Adipocyte (in vitro differentiated cells): ENCODE measurements at regions not wholly inside any gene's neighbourhood (a gene's known extent, or its start where the extent isn't known, plus 50 kb on each side); places are given as distances from the start of the nearest gene placed in this dataset.

Experiments
- DNase-seq: peaks from one replicate; pipeline ENCODE4 v3.0.0-alpha.2; 2015; ENCODE audit warnings: low read depth
- H3K27me3 ChIP-seq: replicated peaks from 2 replicates; pipeline ENCODE4 v1.7.0; 2013; ENCODE audit warnings: mild to moderate bottlenecking, low read length, moderate library complexity; ENCODE audit not compliant: control insufficient read depth, insufficient read depth
- H3K36me3 ChIP-seq: 2 replicates; pipeline ENCODE4 v1.7.0; 2013; ENCODE audit warnings: low read length, mild to moderate bottlenecking, moderate library complexity; ENCODE audit not compliant: control insufficient read depth, insufficient read depth, severe bottlenecking
- H3K4me1 ChIP-seq: 2 replicates; pipeline ENCODE4 v1.7.0; 2013; ENCODE audit warnings: mild to moderate bottlenecking, low read length, moderate library complexity; ENCODE audit not compliant: control insufficient read depth, insufficient read depth
- H3K4me3 ChIP-seq: 2 replicates; pipeline ENCODE4 v1.7.0; 2013; ENCODE audit warnings: mild to moderate bottlenecking, low read length, moderate library complexity
- H3K9ac ChIP-seq: 2 replicates; pipeline ENCODE4 v1.7.0; 2013; ENCODE audit warnings: mild to moderate bottlenecking, low read length, moderate library complexity
- H3K9me3 ChIP-seq: 2 replicates; pipeline ENCODE4 v1.7.0; 2013; ENCODE audit warnings: mild to moderate bottlenecking, low read length, moderate library complexity; ENCODE audit not compliant: control insufficient read depth

DNA sequence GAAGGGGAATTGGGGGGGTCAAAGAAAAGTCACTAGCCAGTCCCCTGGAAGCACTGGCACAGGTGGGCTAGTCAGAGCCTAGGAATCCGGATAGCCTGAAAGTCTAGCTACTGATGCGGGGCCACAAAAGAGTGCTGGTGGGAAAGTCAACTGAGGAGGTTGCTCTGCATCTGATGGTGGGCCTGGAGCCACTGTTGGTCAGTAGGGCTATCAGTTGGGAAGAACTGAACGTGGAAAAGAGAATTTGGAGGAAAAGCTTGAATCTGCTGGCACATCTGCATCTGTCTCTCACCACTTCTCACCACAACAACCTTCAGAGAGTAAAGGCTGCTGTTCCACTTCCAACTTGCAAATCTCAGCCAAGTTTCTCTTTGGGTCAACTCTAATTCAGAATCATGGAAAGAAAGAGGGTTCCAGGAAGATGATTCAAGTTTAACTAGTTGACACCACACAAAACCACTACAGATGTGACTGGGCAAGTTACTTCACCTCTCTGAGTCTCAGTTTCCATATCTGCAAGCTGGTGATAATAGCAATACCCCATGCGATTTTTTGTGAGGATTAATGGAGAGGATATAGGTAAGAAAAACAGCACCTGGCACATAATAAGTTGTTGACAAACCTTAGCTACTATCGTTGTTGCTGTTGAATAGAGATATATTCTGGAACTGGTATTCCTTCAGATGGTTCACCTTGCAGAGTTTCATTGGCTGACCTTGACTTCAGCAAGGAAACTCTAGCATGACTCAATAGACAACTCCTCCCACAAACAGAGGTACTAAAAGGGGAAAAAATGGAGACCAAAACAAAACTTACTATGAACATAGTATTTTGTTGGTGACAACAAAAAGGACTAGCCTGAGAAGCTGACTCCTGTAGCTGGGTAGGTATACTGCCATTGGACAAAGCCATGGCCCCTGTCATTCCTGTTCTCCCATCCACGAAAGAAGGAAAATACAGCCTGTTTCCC lies 280.2 kb upstream of the STT3B start:
- H3K4me3 ChIP-seq = no peak overlapping the region
- no peak overlapping the region for H3K9ac ChIP-seq
- peaks cover 12% of the 10 kb centered on the region for H3K9me3 ChIP-seq
- DNase-seq = no peak
- H3K4me1 ChIP-seq = no peaks in the 10 kb centered on the region
- no peaks in the 10 kb centered on the region for H3K27me3 ChIP-seq
- H3K36me3 ChIP-seq = no peaks in the 10 kb centered on the region

DNA sequence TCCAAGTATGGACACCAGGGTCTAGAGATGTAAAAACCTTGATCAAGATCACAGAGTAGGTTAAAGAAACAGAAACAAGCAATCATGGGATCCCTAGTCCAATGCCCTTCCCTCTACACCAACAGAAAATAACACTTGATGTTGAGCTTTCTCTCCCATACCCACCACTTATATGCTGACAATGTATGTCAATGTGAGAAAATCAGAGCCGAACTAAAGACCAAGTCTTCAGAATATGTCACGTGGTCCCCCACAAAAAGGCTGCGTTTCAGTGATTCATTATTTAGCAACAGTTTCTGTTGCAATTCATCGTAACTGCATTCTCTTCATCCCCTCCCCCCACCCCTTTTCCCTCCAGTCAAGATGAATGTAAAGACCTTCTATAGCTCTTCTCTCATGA lies 278.9 kb upstream of the STT3B start:
- H3K27me3 ChIP-seq = no peaks in the 10 kb centered on the region
- no peaks in the 10 kb centered on the region for H3K36me3 ChIP-seq
- H3K9ac ChIP-seq = no peak overlapping the region

DNA sequence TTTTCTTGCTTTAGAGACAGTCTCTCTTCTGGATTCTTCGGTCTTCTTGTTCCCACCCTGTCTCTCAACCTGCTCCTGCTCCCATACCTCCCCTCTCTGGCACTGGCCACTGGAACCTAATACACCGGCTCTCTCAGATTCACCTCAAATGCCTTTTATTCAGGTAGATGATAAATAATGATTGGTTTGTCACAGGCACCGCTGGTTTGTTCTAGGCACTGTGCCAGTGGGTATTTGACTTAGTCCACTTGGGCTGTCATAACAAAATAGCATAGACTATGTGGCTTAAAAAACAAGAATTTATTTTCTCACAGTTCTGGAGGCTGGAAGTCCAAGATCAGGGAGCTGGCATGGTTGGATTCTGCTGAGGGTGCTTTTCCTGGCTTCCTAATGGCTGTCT lies 278.2 kb upstream of the STT3B start:
- no peak overlapping the region for H3K4me3 ChIP-seq
- H3K36me3 ChIP-seq = no peaks in the 10 kb centered on the region
- no peak for DNase-seq
- H3K4me1 ChIP-seq = no peaks in the 10 kb centered on the region
- no peak overlapping the region for H3K9ac ChIP-seq
- H3K9me3 ChIP-seq = peaks cover 13% of the 10 kb centered on the region
- H3K27me3 ChIP-seq = no peaks in the 10 kb centered on the region

More for the DNA sequence above, 278.9 kb upstream of the STT3B start:
- no peak overlapping the region for H3K4me3 ChIP-seq
- no peaks in the 10 kb centered on the region for H3K4me1 ChIP-seq
- DNase-seq = peak; percentile 8
- peaks cover 12% of the 10 kb centered on the region for H3K9me3 ChIP-seq

DNA sequence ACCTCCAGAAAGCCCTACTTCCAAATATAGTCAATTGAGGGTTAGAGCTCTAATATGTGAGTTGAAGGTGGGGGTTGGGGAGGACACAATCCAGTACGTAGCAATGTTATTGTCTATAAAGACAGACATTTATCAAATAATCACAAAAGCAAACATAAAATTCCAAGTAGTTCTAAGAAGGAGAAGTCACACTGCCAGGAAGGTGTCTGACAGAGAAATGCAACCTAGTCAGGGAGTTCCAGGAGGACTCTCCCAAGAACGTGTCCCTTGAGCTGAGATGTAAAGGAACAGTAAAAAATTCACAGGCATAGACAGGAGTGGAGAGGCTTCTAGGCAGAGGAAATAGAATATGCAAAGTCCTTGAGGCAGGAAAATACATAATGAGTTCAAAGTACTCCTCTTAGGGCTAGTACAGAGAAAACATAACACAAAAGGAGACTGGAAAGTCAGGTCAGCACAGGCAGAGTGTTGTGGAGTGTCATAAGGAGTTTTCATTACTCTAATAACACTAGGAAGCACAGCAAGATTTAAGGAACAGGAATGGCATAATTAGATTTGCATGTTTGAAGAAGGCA lies 277.6 kb upstream of the STT3B start:
- H3K9ac ChIP-seq = no peak overlapping the region
- DNase-seq = no peak
- H3K36me3 ChIP-seq = no peaks in the 10 kb centered on the region
- H3K27me3 ChIP-seq = no peaks in the 10 kb centered on the region
- peaks cover 15% of the 10 kb centered on the region for H3K9me3 ChIP-seq
- H3K4me1 ChIP-seq = no peaks in the 10 kb centered on the region
- no peak overlapping the region for H3K4me3 ChIP-seq

DNA sequence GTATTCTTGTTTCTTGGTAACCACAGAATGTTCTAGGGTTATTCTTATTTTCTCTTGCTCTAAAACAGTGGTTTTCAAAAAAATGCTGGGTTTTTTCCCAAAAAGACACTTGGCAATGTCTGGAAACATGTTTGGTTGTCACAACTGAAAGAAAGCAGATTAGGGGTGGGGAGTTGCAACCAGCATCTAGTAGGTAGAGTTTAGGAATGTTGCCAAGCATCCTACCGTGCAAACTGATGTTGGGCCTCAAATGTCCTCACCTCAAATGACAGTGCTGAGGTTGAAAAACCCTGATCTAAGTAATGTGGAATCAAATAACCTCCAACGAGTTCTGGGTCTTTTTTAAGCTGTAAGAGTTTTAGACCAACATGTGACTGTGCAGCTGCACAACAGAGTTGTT lies 270.5 kb upstream of the STT3B start:
- Histone ChIP-seq H3K9me3 (peaks cover 4% of the 10 kb centered on the region), H3K27me3 (no peaks in the 10 kb centered on the region), H3K36me3 (no peaks in the 10 kb centered on the region), H3K4me3 (no peak overlapping the region), H3K4me1 (no peaks in the 10 kb centered on the region), H3K9ac (no peak overlapping the region)
- DNase-seq = no peak

DNA sequence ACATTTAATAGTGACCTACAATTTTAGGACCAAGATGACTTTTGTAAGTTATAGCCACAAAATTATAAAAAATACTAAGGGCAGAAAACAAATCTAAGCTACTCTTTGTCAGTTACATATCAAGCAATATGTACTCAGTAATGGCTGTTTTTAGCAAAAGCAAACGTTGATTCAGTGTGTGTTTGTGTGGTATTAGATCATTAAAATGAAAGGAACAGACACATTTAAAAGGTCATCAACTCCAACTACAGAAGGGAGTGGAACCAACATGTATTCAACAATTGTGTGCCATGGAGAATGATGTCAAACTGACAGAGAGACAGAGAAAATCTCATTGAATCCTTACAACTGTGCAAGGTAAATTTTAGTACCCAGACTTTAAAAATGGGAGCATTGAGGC lies 268.8 kb upstream of the STT3B start:
- Histone ChIP-seq H3K4me1 (no peaks in the 10 kb centered on the region), H3K4me3 (no peak overlapping the region), H3K9me3 (peaks cover 4% of the 10 kb centered on the region), H3K9ac (no peak overlapping the region), H3K36me3 (no peaks in the 10 kb centered on the region), H3K27me3 (no peaks in the 10 kb centered on the region)
- no peak for DNase-seq

DNA sequence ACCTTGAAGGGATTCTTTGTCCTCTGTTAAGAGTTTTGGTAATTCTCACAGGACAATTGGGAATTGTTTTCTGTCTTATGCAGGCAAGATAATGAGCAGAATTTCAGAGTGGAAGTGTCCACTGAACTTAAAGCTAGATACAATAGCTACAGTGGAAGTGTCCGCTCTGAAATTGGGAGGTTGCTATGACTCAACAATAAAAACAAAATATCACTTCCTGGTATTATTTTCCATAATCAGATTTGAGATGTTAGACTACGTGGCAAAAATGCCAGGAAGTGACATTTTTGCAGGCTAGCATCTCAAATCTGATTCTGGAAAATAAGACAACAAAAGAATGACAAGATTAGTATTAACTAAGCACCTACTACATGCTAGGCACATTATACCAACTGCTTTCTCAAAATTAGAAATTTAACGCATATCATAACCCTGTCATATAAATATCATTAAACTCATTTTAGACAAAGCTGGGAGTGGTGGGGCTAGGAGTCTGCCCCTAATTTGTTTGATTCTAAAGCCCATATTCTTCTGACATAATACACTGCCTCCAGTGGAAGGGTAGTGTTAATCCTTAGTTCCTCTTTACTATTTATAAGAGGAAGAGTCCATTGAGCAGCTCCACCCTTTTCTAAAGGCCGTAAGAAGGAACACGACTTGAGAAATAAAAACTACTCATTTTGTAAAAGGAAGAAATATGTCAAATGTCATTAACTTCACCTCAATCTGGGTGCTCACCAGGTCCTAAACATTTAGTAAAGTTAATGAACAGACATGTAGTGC lies 266.9 kb upstream of the STT3B start:
- Histone ChIP-seq H3K4me1 (no peaks in the 10 kb centered on the region), H3K9me3 (no peaks in the 10 kb centered on the region), H3K36me3 (no peaks in the 10 kb centered on the region), H3K9ac (no peak overlapping the region), H3K4me3 (no peak overlapping the region), H3K27me3 (no peaks in the 10 kb centered on the region)
- no peak for DNase-seq

DNA sequence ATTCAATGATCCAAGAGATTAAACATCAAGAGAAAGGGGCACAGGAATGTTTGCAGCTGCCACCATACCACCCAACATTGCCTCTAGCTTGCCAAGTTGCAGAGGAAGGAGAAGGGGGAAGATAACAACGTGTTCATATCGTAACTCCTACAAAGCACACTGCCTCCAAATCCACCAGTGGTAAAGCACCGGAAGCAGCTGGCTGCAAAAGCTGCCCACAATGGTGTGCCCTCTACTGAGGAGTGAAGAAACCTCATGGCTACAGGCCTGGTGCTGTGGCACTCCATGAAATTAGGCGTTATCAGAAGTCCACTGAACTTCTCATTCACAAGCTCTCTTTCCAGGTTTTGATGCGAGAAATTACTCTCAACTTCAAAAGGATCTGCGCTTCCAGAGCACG lies 263.9 kb upstream of the STT3B start:
- Histone ChIP-seq H3K4me1 (peaks cover 3% of the 10 kb centered on the region), H3K4me3 (no peak overlapping the region), H3K9me3 (no peaks in the 10 kb centered on the region), H3K9ac (no peak overlapping the region), H3K36me3 (no peaks in the 10 kb centered on the region), H3K27me3 (no peaks in the 10 kb centered on the region)
- no peak for DNase-seq

DNA sequence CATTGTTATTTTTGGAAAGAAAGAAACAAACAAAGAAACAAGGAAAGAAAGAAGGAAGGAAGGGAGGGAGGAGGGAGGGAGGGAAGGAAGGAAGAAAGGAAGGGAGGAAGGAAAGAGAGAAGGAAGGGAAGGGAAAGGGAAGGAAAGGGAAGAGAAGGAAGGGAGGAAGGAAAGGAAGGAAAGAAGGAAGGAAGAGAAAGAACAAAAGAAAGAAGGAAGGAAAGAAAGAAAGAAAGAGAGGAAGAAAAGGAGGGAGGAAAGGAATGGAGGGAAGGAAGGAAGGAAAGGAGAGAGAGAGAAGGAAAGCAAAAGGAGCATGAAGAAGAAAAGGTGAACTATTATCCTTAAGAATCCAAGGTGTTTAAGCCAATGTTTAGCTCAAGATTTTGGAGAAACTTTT lies 262.7 kb upstream of the STT3B start:
- no peak overlapping the region for H3K9ac ChIP-seq

DNA sequence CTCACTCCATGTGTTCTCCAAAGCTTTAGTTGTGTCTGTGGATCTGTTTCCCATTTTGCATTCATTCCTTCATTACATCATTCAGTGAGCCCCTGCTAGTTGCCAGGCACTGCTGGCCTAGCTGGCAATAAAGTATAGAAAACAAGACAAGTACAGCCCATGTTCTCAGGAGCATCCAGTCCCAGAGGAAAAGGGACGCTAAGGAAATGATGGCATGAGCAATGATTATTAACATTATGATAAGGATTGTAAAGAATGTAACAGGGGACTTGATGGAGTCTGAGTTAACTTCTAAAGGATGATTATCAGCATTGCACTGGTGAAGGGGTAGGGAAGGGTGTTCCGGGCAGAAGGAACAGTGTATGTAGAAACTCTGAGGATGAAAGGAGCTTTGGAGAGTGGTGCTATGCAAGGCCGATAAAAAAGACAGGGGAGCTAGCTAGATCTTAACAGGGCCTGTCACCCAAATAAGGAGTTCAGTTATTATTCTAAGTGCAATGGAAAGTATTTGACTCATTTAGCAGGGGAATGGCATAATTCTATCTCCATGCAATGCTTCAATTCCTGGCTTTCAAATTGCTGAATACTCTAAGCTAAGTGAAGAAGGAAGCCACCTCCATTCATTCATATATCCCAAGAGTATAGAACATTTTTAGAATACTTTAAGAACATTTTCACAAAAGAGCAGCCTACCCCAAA lies 258.2 kb upstream of the STT3B start:
- H3K4me1 ChIP-seq = peaks cover 25% of the 10 kb centered on the region
- peak; percentile 7 for DNase-seq
- H3K36me3 ChIP-seq = no peaks in the 10 kb centered on the region
- H3K9me3 ChIP-seq = no peaks in the 10 kb centered on the region
- H3K27me3 ChIP-seq = no peaks in the 10 kb centered on the region
- peak overlapping the region; percentile 21 for H3K4me3 ChIP-seq
- peak overlapping the region; percentile 48 for H3K9ac ChIP-seq

More for the DNA sequence above, 262.7 kb upstream of the STT3B start:
- H3K9me3 ChIP-seq = no peaks in the 10 kb centered on the region
- H3K27me3 ChIP-seq = no peaks in the 10 kb centered on the region
- H3K4me1 ChIP-seq = peaks cover 15% of the 10 kb centered on the region
- no peak overlapping the region for H3K4me3 ChIP-seq
- DNase-seq = no peak
- no peaks in the 10 kb centered on the region for H3K36me3 ChIP-seq
